ENCODE measurements at regions not wholly inside any gene's neighbourhood (a gene's known extent, or its start where the extent isn't known, plus 50 kb on each side); places are given as distances from the start of the nearest gene placed in this dataset.

DNA sequence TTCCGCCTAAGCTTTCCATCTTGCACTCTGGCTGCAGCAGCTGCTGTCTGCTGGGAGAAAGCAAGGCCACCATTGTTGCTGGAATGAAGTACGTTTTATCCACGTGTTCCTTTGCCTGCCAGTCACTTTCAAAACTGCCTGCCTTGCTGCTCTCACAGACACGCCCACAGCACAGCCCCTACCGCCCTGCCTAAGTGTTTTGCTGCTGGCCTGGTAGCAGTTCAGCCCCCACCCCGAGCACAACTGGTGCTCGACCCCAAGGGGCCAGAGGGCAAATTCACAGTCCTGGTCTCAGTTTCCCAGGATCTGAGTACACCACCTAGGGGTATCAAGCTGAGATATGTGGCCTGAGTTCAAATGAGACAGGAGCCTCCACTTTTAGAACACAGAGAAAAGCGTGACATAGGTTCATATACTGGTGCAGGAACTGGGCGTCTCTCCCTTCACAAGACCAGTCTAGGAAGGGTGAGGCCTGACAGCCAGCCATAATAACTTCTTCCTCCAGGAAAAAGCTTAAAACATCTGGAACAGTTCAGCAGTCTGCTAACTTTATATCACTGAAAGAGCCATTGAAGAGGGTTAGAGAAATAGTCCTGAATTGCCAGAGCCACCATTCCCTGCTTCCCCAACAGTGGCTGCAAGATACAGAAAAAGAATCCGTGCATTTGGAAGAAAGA is 1012.3 kb downstream of the ZPLD1 start:
- H4K8ac ChIP-seq (replicated peaks; ENCODE audit: insufficient read length, low read depth, low read length): no peak overlapping the region

More for the DNA sequence above, 1012.3 kb downstream of the ZPLD1 start:
- Histone ChIP-seq H2BK20ac (ENCODE audit: low read depth, low read length, poor library complexity, severe bottlenecking) (no peak overlapping the region), H3K14ac (ENCODE audit: insufficient read depth, low read length) (no peak overlapping the region), H3K79me2 (ENCODE audit: insufficient read depth, low read length) (no peaks in the 10 kb centered on the region), H2BK120ac (ENCODE audit: low read depth, low read length, poor library complexity, severe bottlenecking) (no peak overlapping the region), H3K18ac (ENCODE audit: insufficient read length, low read depth, low read length) (no peak overlapping the region), H4K5ac (ENCODE audit: insufficient read length, low read depth, low read length) (no peak overlapping the region), H2BK15ac (ENCODE audit: low read depth, low read length) (no peak overlapping the region), H2BK12ac (ENCODE audit: insufficient read length, low read depth, low read length) (no peak overlapping the region), H3K27me3 (ENCODE audit: insufficient read depth, low read length) (no peaks in the 10 kb centered on the region), H2AK5ac (ENCODE audit: insufficient read length, low read length) (no peak overlapping the region), H2AFZ (ENCODE audit: low read length) (no peak overlapping the region), H3K27ac (ENCODE audit: insufficient read length, low read depth, low read length) (no peak overlapping the region), H3K9me3 (ENCODE audit: control insufficient read depth, low read depth, low read length) (no peaks in the 10 kb centered on the region), H3K9ac (ENCODE audit: extremely low read depth, insufficient read length, low read length) (no peak overlapping the region), H3K56ac (ENCODE audit: insufficient read length, low read depth, low read length) (no peak overlapping the region), H3K79me1 (ENCODE audit: insufficient read depth, low read depth, low read length, poor library complexity, severe bottlenecking) (no peaks in the 10 kb centered on the region), H3K4ac (ENCODE audit: low read depth, low read length) (no peak overlapping the region), H3K23ac (ENCODE audit: insufficient read length, low read depth, low read length) (no peak overlapping the region), H3K23me2 (ENCODE audit: insufficient read length, low read depth, low read length, poor library complexity, severe bottlenecking) (no peaks in the 10 kb centered on the region), H3K4me2 (ENCODE audit: insufficient read depth, insufficient read length, low read length) (no peak overlapping the region), H3K4me1 (ENCODE audit: insufficient read depth, low read length) (no peaks in the 10 kb centered on the region), H2BK5ac (ENCODE audit: insufficient read length, low read length) (no peak overlapping the region), H4K20me1 (ENCODE audit: control insufficient read depth, insufficient read depth, insufficient read length) (no peaks in the 10 kb centered on the region), H3T11ph (ENCODE audit: low read length) (no peak overlapping the region), H4K91ac (ENCODE audit: insufficient read length, low read depth, low read length) (no peak overlapping the region)
- H3K27me3 Mint-ChIP-seq (ENCODE audit: low read depth): no peaks in the 10 kb centered on the region; the same call in none of the 2 replicates
- peaks cover 0 to 7% (median 2%) of the 10 kb centered on the region in 3 experiments; a peak in 1 of 7 replicates for H3K36me3 Mint-ChIP-seq (ENCODE audit: insufficient read depth in 1 of 3, low read depth in 3 of 3)
- H3K4me1 Mint-ChIP-seq: 0 out of 4 replicates have a peak, but pooled peaks cover 0 to 3% of the 10 kb centered on the region in 2 experiments
- TF ChIP-seq, protein P1, sequence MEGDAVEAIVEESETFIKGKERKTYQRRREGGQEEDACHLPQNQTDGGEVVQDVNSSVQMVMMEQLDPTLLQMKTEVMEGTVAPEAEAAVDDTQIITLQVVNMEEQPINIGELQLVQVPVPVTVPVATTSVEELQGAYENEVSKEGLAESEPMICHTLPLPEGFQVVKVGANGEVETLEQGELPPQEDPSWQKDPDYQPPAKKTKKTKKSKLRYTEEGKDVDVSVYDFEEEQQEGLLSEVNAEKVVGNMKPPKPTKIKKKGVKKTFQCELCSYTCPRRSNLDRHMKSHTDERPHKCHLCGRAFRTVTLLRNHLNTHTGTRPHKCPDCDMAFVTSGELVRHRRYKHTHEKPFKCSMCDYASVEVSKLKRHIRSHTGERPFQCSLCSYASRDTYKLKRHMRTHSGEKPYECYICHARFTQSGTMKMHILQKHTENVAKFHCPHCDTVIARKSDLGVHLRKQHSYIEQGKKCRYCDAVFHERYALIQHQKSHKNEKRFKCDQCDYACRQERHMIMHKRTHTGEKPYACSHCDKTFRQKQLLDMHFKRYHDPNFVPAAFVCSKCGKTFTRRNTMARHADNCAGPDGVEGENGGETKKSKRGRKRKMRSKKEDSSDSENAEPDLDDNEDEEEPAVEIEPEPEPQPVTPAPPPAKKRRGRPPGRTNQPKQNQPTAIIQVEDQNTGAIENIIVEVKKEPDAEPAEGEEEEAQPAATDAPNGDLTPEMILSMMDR (conservative IDR thresholded peaks at IDR 0.05): no peak
- H3K9me3 Mint-ChIP-seq: peaks cover 0 to 2% of the 10 kb centered on the region in 2 experiments; a peak in 4 of 5 replicates
- no peak overlapping the region for H3K27ac Mint-ChIP-seq
- H3K4me3 Mint-ChIP-seq: no peak overlapping the region
- no CpG with 5 or more reads among the region's 10 CpGs for WGBS (ENCODE audit: extremely low coverage, insufficient read length, low lambda C conversion rate)
- no peak for DNase-seq
